Neuronal stem cell (in vitro differentiated cells): ENCODE measurements at regions not wholly inside any gene's neighbourhood (a gene's known extent, or its start where the extent isn't known, plus 50 kb on each side); places are given as distances from the start of the nearest gene placed in this dataset.
"Not testable (repeated sequence)": the region's sequence is repeated elsewhere in the genome, so short reads cannot be mapped to it uniquely, and the experiment has no call there.

Experiments used
- DNase-seq: peaks from one replicate; pipeline ENCODE4 v3.0.0-alpha.2; 2013; ENCODE audit warnings: low spot score
- H2AFZ ChIP-seq: one replicate; pipeline ENCODE4 v1.6.1; 2013; ENCODE audit warnings: mild to moderate bottlenecking, low read length, inconsistent platforms
- H2AK5ac ChIP-seq: 2 replicates; pipeline ENCODE4 v1.6.1; 2013; ENCODE audit warnings: low read depth, mild to moderate bottlenecking, inconsistent platforms, low read length, moderate library complexity, mixed read lengths
- H2BK120ac ChIP-seq: 2 replicates; pipeline ENCODE4 v1.6.1; 2013; ENCODE audit warnings: low read depth, mild to moderate bottlenecking, inconsistent platforms, low read length, moderate library complexity, mixed read lengths
- H2BK12ac ChIP-seq: one replicate; pipeline ENCODE4 v1.6.1; 2013; ENCODE audit warnings: low read length, inconsistent platforms
- H2BK15ac ChIP-seq: 2 replicates; pipeline ENCODE4 v1.6.1; 2013; ENCODE audit warnings: mild to moderate bottlenecking, low read length, inconsistent platforms, mixed read lengths
- H2BK5ac ChIP-seq: one replicate; pipeline ENCODE4 v1.6.1; 2013; ENCODE audit warnings: inconsistent platforms, mild to moderate bottlenecking, low read length, moderate library complexity
- H3K14ac ChIP-seq: one replicate; pipeline ENCODE4 v1.6.1; 2013; ENCODE audit warnings: low read length, inconsistent platforms
- H3K18ac ChIP-seq: 2 replicates; pipeline ENCODE4 v1.6.1; 2013; ENCODE audit warnings: low read length, inconsistent platforms
- H3K23ac ChIP-seq: 2 replicates; pipeline ENCODE4 v1.6.1; 2013; ENCODE audit warnings: low read depth, mild to moderate bottlenecking, mixed read lengths, low read length, inconsistent platforms; ENCODE audit not compliant: poor library complexity
- H3K27ac ChIP-seq: replicated peaks from 3 replicates; pipeline ENCODE4 v1.5.1; 2013; ENCODE audit warnings: low read length, inconsistent platforms
- H3K27me3 ChIP-seq, 3 experiments: 2 replicates each; pipeline ENCODE4 v1.6.1; 2013; ENCODE audit warnings: low read length in 3 of 3, mild to moderate bottlenecking in 2 of 3, inconsistent platforms in 1 of 3, low read depth in 1 of 3, mixed read lengths in 1 of 3, moderate library complexity in 1 of 3; ENCODE audit not compliant: control insufficient read depth in 3 of 3, insufficient read depth in 3 of 3
- H3K36me3 ChIP-seq, 2 donors: replicated peaks in 1 of 2; 2 replicates each; pipeline ENCODE4 v1.6.1; 2013; ENCODE audit warnings: low read length in 2 of 2; ENCODE audit not compliant: control insufficient read depth in 2 of 2, insufficient read depth in 2 of 2
- H3K4ac ChIP-seq: 2 replicates; pipeline ENCODE4 v1.6.1; 2013; ENCODE audit warnings: inconsistent platforms, mild to moderate bottlenecking, low read length, moderate library complexity
- H3K4me1 ChIP-seq, 2 donors: 1 replicate in 1 of 2; 2 replicates in 1 of 2; pipeline ENCODE4 v1.6.1; 2013; ENCODE audit warnings: low read length in 2 of 2, low read depth in 1 of 2; ENCODE audit not compliant: control insufficient read depth in 2 of 2, insufficient read depth in 1 of 2
- H3K4me2 ChIP-seq: one replicate; pipeline ENCODE4 v1.6.1; 2013; ENCODE audit warnings: mild to moderate bottlenecking, low read length, inconsistent platforms; ENCODE audit not compliant: insufficient read depth, poor library complexity, severe bottlenecking
- H3K4me3 ChIP-seq, 2 donors: 2 replicates each; pipeline ENCODE4 v1.5.1; 2013; ENCODE audit warnings: low read length in 2 of 2, mild to moderate bottlenecking in 2 of 2, inconsistent platforms in 1 of 2, moderate library complexity in 1 of 2
- H3K79me1 ChIP-seq: one replicate; pipeline ENCODE4 v1.6.1; 2013; ENCODE audit warnings: low read depth, mild to moderate bottlenecking, inconsistent platforms, low read length, moderate library complexity
- H3K9ac ChIP-seq: one replicate; pipeline ENCODE4 v1.6.1; 2013; ENCODE audit warnings: mild to moderate bottlenecking, low read depth, low read length, inconsistent platforms; ENCODE audit not compliant: poor library complexity
- H3K9me3 ChIP-seq, 2 donors: replicated peaks in 1 of 2; 2 replicates each; pipeline versions ENCODE3 to v1.6.1; 2013; ENCODE audit warnings: low read length in 2 of 2, mild to moderate bottlenecking in 2 of 2, inconsistent platforms in 1 of 2, low read depth in 1 of 2, mixed read lengths in 1 of 2, moderate library complexity in 1 of 2; ENCODE audit not compliant: control insufficient read depth in 2 of 2, insufficient read depth in 1 of 2
- H4K8ac ChIP-seq: one replicate; pipeline ENCODE4 v1.6.1; 2013; ENCODE audit warnings: low read depth, mild to moderate bottlenecking, inconsistent platforms, low read length, moderate library complexity
- H4K91ac ChIP-seq: one replicate; pipeline ENCODE4 v1.6.1; 2013; ENCODE audit warnings: low read length, low read depth, mild to moderate bottlenecking, inconsistent platforms; ENCODE audit not compliant: poor library complexity
- WGBS, 2 donors: extraction: QIAGEN DNeasy Blood & Tissue Kit; methylation state at CpG; one replicate each; pipeline ENCODE4 v1.1.7; 2013; ENCODE audit warnings: missing lambda C conversion rate in 2 of 2, mixed read lengths in 1 of 2; ENCODE audit not compliant: insufficient read length in 2 of 2, insufficient replicate concordance in 1 of 2; ENCODE audit errors: extremely low coverage in 2 of 2; 5-methylcytosine and 5-hydroxymethylcytosine counted together

- DNase-seq, H2AK5ac ChIP-seq, H3K18ac ChIP-seq, H3K23ac ChIP-seq, H2BK12ac ChIP-seq, H3K27ac ChIP-seq, H2BK5ac ChIP-seq, H2AFZ ChIP-seq, H3K4me3 ChIP-seq, H3K36me3 ChIP-seq, H3K9ac ChIP-seq, H2BK120ac ChIP-seq, H3K79me1 ChIP-seq, H3K9me3 ChIP-seq, H4K8ac ChIP-seq, H4K91ac ChIP-seq, H3K4ac ChIP-seq, H3K4me2 ChIP-seq, H2BK15ac ChIP-seq, H3K27me3 ChIP-seq, H3K4me1 ChIP-seq, H3K14ac ChIP-seq: not testable (repeated sequence)
- WGBS, 2 donors = no CpG with 5 or more reads among the region's 3 CpGs
Measured at GRCh38 chr1:58216169-58216568, 330.4 kb downstream of the OMA1 start.

DNA sequence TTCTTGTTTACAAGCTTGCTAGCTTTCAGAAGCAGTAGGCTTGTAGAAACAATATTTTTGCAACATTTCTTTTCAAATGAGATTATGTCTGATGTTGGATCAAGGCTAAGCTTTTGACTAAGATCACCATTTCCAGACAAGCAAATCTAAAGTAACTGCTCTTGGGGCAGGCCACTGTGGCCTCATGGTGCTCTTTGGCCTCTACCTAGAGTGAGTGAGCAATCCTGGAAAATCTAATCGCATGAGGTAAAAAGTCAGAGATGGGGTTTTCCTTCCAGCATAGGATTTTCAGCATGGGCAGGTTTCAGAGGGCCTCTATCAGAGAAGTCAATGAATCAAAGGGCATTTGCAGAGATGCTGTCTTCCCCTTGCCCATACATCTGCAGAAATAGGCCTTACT lies 331.9 kb downstream of the OMA1 start:
- H3K9ac ChIP-seq = no peak overlapping the region
- no peaks in the 10 kb centered on the region for H3K9me3 ChIP-seq
- DNase-seq = no peak
- H2BK15ac ChIP-seq = no peak overlapping the region
- H3K36me3 ChIP-seq = no peaks in the 10 kb centered on the region
- no peak overlapping the region for H2BK5ac ChIP-seq
- H3K4ac ChIP-seq = no peak overlapping the region
- no peak overlapping the region for H3K18ac ChIP-seq
- H2AFZ ChIP-seq = no peak overlapping the region
- H2AK5ac ChIP-seq = no peak overlapping the region
- WGBS, 2 donors = no CpG with 5 or more reads among the region's 1 CpG
- H4K91ac ChIP-seq = no peak overlapping the region
- H3K14ac ChIP-seq = no peak overlapping the region
- H3K23ac ChIP-seq = no peak overlapping the region
- no peaks in the 10 kb centered on the region for H3K79me1 ChIP-seq
- H3K4me3 ChIP-seq = no peak overlapping the region
- no peak overlapping the region for H4K8ac ChIP-seq
- no peak overlapping the region for H2BK12ac ChIP-seq
- no peaks in the 10 kb centered on the region for H3K27me3 ChIP-seq
- H2BK120ac ChIP-seq = no peak overlapping the region
- peaks cover 0 to 2% of the 10 kb centered on the region in 2 donors for H3K4me1 ChIP-seq
- H3K4me2 ChIP-seq = no peak overlapping the region
- no peak overlapping the region for H3K27ac ChIP-seq

DNA sequence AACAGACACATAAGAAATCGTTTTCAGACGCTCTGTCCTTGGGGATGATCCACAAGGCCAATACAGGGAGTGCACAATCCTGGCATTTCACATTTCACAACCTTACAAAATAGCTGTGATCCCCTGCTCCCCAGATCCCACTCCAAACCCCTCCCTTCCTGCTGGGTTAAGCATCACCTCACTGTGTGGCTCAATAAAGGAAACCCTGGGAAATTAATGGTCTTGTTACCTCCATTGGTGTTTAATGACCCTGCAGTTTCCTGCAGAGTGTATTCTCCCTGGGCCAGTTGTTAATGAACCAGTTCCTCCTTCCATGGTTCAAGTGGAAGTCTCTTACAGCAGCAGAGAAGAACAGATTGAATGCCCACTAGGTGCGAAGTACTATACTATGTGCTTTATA lies 334.7 kb downstream of the OMA1 start:
- Histone ChIP-seq H3K14ac (no peak overlapping the region), H3K27me3 (no peaks in the 10 kb centered on the region), H3K18ac (no peak overlapping the region), H2BK120ac (no peak overlapping the region), H4K91ac (no peak overlapping the region), H2AK5ac (no peak overlapping the region), H3K23ac (no peak overlapping the region), H3K4me2 (no peak overlapping the region), H3K4me3 (no peak overlapping the region), H3K27ac (no peak overlapping the region), H2BK5ac (no peak overlapping the region), H3K4ac (no peak overlapping the region), H2AFZ (no peak overlapping the region), H3K9me3 (no peaks in the 10 kb centered on the region), H3K79me1 (no peaks in the 10 kb centered on the region), H3K9ac (no peak overlapping the region), H3K4me1 (peaks cover 0 to 2% of the 10 kb centered on the region in 2 donors), H3K36me3 (no peaks in the 10 kb centered on the region), H4K8ac (no peak overlapping the region), H2BK12ac (no peak overlapping the region), H2BK15ac (no peak overlapping the region)
- no peak for DNase-seq
- no CpG with 5 or more reads among the region's 3 CpGs for WGBS, 2 donors

GRCh38 chr1:58209575-58209974 lies 337.0 kb downstream of the OMA1 start:
- Histone ChIP-seq H2BK120ac (no peak overlapping the region), H3K18ac (no peak overlapping the region), H3K9ac (no peak overlapping the region), H2BK15ac (no peak overlapping the region), H3K14ac (no peak overlapping the region), H3K79me1 (no peaks in the 10 kb centered on the region), H3K4me3 (no peak overlapping the region), H3K27ac (no peak overlapping the region), H2AK5ac (no peak overlapping the region), H3K4ac (no peak overlapping the region), H3K36me3 (no peaks in the 10 kb centered on the region), H2BK5ac (no peak overlapping the region), H4K91ac (no peak overlapping the region), H3K27me3 (no peaks in the 10 kb centered on the region), H2AFZ (no peak overlapping the region), H3K4me1 (peaks cover 0 to 2% of the 10 kb centered on the region in 2 donors), H2BK12ac (no peak overlapping the region), H3K4me2 (no peak overlapping the region), H3K23ac (no peak overlapping the region), H4K8ac (no peak overlapping the region), H3K9me3 (no peaks in the 10 kb centered on the region)
- WGBS, 2 donors = no CpG with 5 or more reads among the region's 3 CpGs
- DNase-seq = no peak
